Liver (tissue), 8 donors: ENCODE measurements at regions not wholly inside any gene's neighbourhood (a gene's known extent, or its start where the extent isn't known, plus 50 kb on each side); places are given as distances from the start of the nearest gene placed in this dataset.

Source experiments
- DNase-seq: peaks from one replicate; pipeline ENCODE4 v3.0.0-alpha.2; 2017; ENCODE audit warnings: low spot score
- H3K27ac ChIP-seq, 2 donors: one replicate each; pipeline ENCODE4 v1.7.0; 2013; ENCODE audit warnings: inconsistent platforms in 2 of 2, low read length in 2 of 2, control low read depth in 1 of 2, low read depth in 1 of 2, mild to moderate bottlenecking in 1 of 2
- H3K27me3 ChIP-seq, 4 donors: one replicate each; pipeline versions ENCODE4 v1.6.1 to v1.7.0; 2013; ENCODE audit warnings: low read length in 3 of 4, inconsistent platforms in 1 of 4, mild to moderate bottlenecking in 1 of 4, moderate library complexity in 1 of 4; ENCODE audit not compliant: control insufficient read depth in 4 of 4, insufficient read depth in 4 of 4
- H3K36me3 ChIP-seq, 4 donors: one replicate each; pipeline versions ENCODE4 v1.6.1 to v1.7.0; 2013; ENCODE audit warnings: low read length in 3 of 4, mild to moderate bottlenecking in 3 of 4, low read depth in 1 of 4, moderate library complexity in 1 of 4; ENCODE audit not compliant: control insufficient read depth in 4 of 4, insufficient read depth in 3 of 4
- H3K4me1 ChIP-seq, 4 donors: one replicate each; pipeline versions ENCODE4 v1.6.1 to v1.7.0; 2013; ENCODE audit warnings: low read length in 3 of 4, mild to moderate bottlenecking in 3 of 4, moderate library complexity in 1 of 4; ENCODE audit not compliant: control insufficient read depth in 4 of 4, insufficient read depth in 4 of 4
- H3K4me3 ChIP-seq, 3 donors: one replicate each; pipeline versions ENCODE4 v1.6.1 to v1.7.0; 2013; ENCODE audit warnings: low read length in 3 of 3, control low read depth in 1 of 3, low read depth in 1 of 3, mild to moderate bottlenecking in 1 of 3
- H3K9ac ChIP-seq, 2 donors: one replicate each; pipeline ENCODE4 v1.7.0; 2013; ENCODE audit warnings: low read length in 2 of 2, mild to moderate bottlenecking in 2 of 2, moderate library complexity in 2 of 2, control low read depth in 1 of 2, low read depth in 1 of 2
- H3K9me3 ChIP-seq, 4 donors: one replicate each; pipeline versions ENCODE4 v1.6.1 to v1.7.0; 2013; ENCODE audit warnings: low read length in 3 of 4; ENCODE audit not compliant: control insufficient read depth in 4 of 4
- ATF3 ChIP-seq: IDR thresholded peaks from 2 replicates; pipeline ENCODE4 v1.6.1; 2016; ENCODE audit warnings: antibody characterized with exemption
- CTCF ChIP-seq: fragments of 150-350 bp; IDR thresholded peaks from 2 replicates; pipeline ENCODE4 v1.5.1; 2017; ENCODE audit warnings: improper control_type of control experiment, low read depth, low read length; ENCODE audit not compliant: missing input control
- EGR1 ChIP-seq, 2 donors: IDR thresholded peaks; 2 replicates each; pipeline ENCODE4 v1.6.1; 2016 to 2018; ENCODE audit warnings: antibody characterized with exemption in 2 of 2, low read depth in 2 of 2
- FOXA1 ChIP-seq: IDR thresholded peaks from 2 replicates; pipeline ENCODE4 v1.6.1; 2016; ENCODE audit warnings: antibody characterized with exemption
- FOXA2 ChIP-seq: IDR thresholded peaks from 2 replicates; pipeline ENCODE4 v1.6.1; 2016; ENCODE audit warnings: antibody characterized with exemption
- GABPA ChIP-seq, 2 donors: IDR thresholded peaks in 1 of 2; conservative IDR thresholded peaks in 1 of 2; 2 replicates each; pipeline ENCODE4 v1.6.1; 2016; ENCODE audit warnings: antibody characterized with exemption in 2 of 2, mild to moderate bottlenecking in 1 of 2, moderate library complexity in 1 of 2
- HNF4A ChIP-seq, 2 donors: conservative IDR thresholded peaks; 2 replicates each; pipeline ENCODE4 v1.6.1; 2016; ENCODE audit warnings: antibody characterized with exemption in 2 of 2, mild to moderate bottlenecking in 2 of 2
- HNF4G ChIP-seq: IDR thresholded peaks from 2 replicates; pipeline ENCODE4 v1.6.1; 2016; ENCODE audit warnings: antibody characterized with exemption
- JUND ChIP-seq, 2 donors: IDR thresholded peaks; 2 replicates each; pipeline ENCODE4 v1.6.1; 2016; ENCODE audit warnings: antibody characterized with exemption in 2 of 2
- MAX ChIP-seq: IDR thresholded peaks from 2 replicates; pipeline ENCODE4 v1.6.1; 2016; ENCODE audit warnings: antibody characterized with exemption
- NR2F2 ChIP-seq: IDR thresholded peaks from 2 replicates; pipeline ENCODE4 v1.6.1; 2016; ENCODE audit warnings: antibody characterized with exemption
- RAD21 ChIP-seq, 2 donors: IDR thresholded peaks; 2 replicates each; pipeline ENCODE4 v1.6.1; 2016; ENCODE audit warnings: antibody characterized with exemption in 2 of 2, mild to moderate bottlenecking in 2 of 2
- REST ChIP-seq: IDR thresholded peaks from 2 replicates; pipeline ENCODE4 v1.6.1; 2016; ENCODE audit warnings: antibody characterized with exemption, mild to moderate bottlenecking
- RXRA ChIP-seq, 2 donors: IDR thresholded peaks; 2 replicates each; pipeline ENCODE4 v1.6.1; 2017 to 2018; ENCODE audit warnings: antibody characterized with exemption in 2 of 2, mild to moderate bottlenecking in 1 of 2
- SP1 ChIP-seq: IDR thresholded peaks from 2 replicates; pipeline ENCODE4 v1.6.1; 2018; ENCODE audit warnings: antibody characterized with exemption, mild to moderate bottlenecking
- TAF1 ChIP-seq: conservative IDR thresholded peaks from 2 replicates; pipeline ENCODE4 v1.6.1; 2016; ENCODE audit warnings: antibody characterized with exemption, mild to moderate bottlenecking
- YY1 ChIP-seq: IDR thresholded peaks from 2 replicates; pipeline ENCODE4 v1.6.1; 2016; ENCODE audit warnings: antibody characterized with exemption, mild to moderate bottlenecking
- WGBS: extraction: QIAGEN DNeasy Blood & Tissue Kit; methylation state at CpG from one replicate; pipeline ENCODE4 v1.1.7; 2013; 5-methylcytosine and 5-hydroxymethylcytosine counted together
- TF ChIP-seq, protein P1 (sequence below): IDR thresholded peaks from 2 replicates; pipeline ENCODE4 v1.6.1; 2016; ENCODE audit warnings: antibody characterized with exemption
- donor health status: healthy.
- donor health status: healthy.
- donor health status: healthy.
- donor health status: healthy.
- donor health status: healthy.

GRCh38 chr6:14758421-14759081 lies 487.3 kb upstream of the JARID2 start:
- Histone ChIP-seq H3K4me1 (peaks cover 20 to 56% (median 50%) of the 10 kb centered on the region in 4 donors), H3K4me3 (no peak overlapping the region), H3K9me3 (no peaks in the 10 kb centered on the region), H3K36me3 (no peaks in the 10 kb centered on the region), H3K9ac (no peak overlapping the region), H3K27ac (peak overlapping the region; percentile 58 to 83), H3K27me3 (no peaks in the 10 kb centered on the region)
- TF ChIP-seq TAF1, result peak; percentile 72
- TF ChIP-seq GABPA (IDR thresholded peaks at IDR 0.05 in 1 of 2, conservative IDR thresholded peaks at IDR 0.05 in 1 of 2), result peak in 1 of 2 donors; percentile 73
- TF ChIP-seq, protein P1, sequence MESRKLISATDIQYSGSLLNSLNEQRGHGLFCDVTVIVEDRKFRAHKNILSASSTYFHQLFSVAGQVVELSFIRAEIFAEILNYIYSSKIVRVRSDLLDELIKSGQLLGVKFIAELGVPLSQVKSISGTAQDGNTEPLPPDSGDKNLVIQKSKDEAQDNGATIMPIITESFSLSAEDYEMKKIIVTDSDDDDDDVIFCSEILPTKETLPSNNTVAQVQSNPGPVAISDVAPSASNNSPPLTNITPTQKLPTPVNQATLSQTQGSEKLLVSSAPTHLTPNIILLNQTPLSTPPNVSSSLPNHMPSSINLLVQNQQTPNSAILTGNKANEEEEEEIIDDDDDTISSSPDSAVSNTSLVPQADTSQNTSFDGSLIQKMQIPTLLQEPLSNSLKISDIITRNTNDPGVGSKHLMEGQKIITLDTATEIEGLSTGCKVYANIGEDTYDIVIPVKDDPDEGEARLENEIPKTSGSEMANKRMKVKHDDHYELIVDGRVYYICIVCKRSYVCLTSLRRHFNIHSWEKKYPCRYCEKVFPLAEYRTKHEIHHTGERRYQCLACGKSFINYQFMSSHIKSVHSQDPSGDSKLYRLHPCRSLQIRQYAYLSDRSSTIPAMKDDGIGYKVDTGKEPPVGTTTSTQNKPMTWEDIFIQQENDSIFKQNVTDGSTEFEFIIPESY, result peak; percentile 96
- peak; percentile 96 for TF ChIP-seq FOXA1
- peak; percentile 68 for TF ChIP-seq ATF3
- TF ChIP-seq HNF4A (conservative IDR thresholded peaks at IDR 0.05), result peak; percentile 85 to 89
- no peak for TF ChIP-seq CTCF
- peak; percentile 94 to 95 for TF ChIP-seq JUND (IDR thresholded peaks at IDR 0.05)
- TF ChIP-seq MAX, result peak; percentile 97
- peak; percentile 99 for TF ChIP-seq RXRA (IDR thresholded peaks at IDR 0.05)
- peak; percentile 90 for TF ChIP-seq YY1
- peak; percentile 96 for TF ChIP-seq SP1
- TF ChIP-seq HNF4G, result peak; percentile 46
- TF ChIP-seq RAD21 (IDR thresholded peaks at IDR 0.05), result peak; percentile 68 to 77
- no peak for TF ChIP-seq NR2F2
- peak; percentile 99 for TF ChIP-seq FOXA2
- TF ChIP-seq REST, result peak; percentile 69
- TF ChIP-seq EGR1 (IDR thresholded peaks at IDR 0.05; ENCODE audit: low read depth in 2 of 2), result peak; percentile 84 to 97
- no peak for DNase-seq
- WGBS, result 28% methylated on average over 8 of the region's 8 CpGs
